HG03159 (cell line): ENCODE measurements at regions not wholly inside any gene's neighbourhood (a gene's known extent, or its start where the extent isn't known, plus 50 kb on each side); places are given as distances from the start of the nearest gene placed in this dataset.

ENCODE experiments used
- ATAC-seq: cut with Tn5 transposase; IDR thresholded peaks from one replicate; pipeline ENCODE4 v1.9.1; 2021; ENCODE audit warnings: mild to moderate bottlenecking, moderate library complexity; ENCODE audit not compliant: unreplicated experiment

- ATAC-seq: no peak
Measured at GRCh38 chr4:14581741-14582140, 420.5 kb upstream of the CPEB2 start.

- no peak for ATAC-seq
Measured at GRCh38 chr4:14582677-14583076, 419.6 kb upstream of the CPEB2 start.

GRCh38 chr4:14583331-14583730 lies 418.9 kb upstream of the CPEB2 start:
- no peak for ATAC-seq

GRCh38 chr4:14583752-14584151 lies 418.5 kb upstream of the CPEB2 start:
- no peak for ATAC-seq

GRCh38 chr4:14592950-14593349 lies 409.3 kb upstream of the CPEB2 start:
- ATAC-seq: no peak

- no peak for ATAC-seq
Measured at GRCh38 chr4:14596028-14596427, 406.3 kb upstream of the CPEB2 start.

- ATAC-seq: no peak
Measured at GRCh38 chr4:14596437-14596836, 405.8 kb upstream of the CPEB2 start.

GRCh38 chr4:14596904-14597303 lies 405.4 kb upstream of the CPEB2 start:
- ATAC-seq: no peak

GRCh38 chr4:14602206-14602605 lies 400.1 kb upstream of the CPEB2 start:
- ATAC-seq: no peak

- ATAC-seq: no peak
Measured at GRCh38 chr4:14607001-14607400, 395.3 kb upstream of the CPEB2 start.

- ATAC-seq: no peak
Measured at GRCh38 chr4:14607578-14607977, 394.7 kb upstream of the CPEB2 start.

GRCh38 chr4:14608630-14609029 lies 393.7 kb upstream of the CPEB2 start:
- no peak for ATAC-seq

- no peak for ATAC-seq
Measured at GRCh38 chr4:14614840-14615239, 387.4 kb upstream of the CPEB2 start.

- ATAC-seq: no peak
Measured at GRCh38 chr4:14615671-14616070, 386.6 kb upstream of the CPEB2 start.

- ATAC-seq: no peak
Measured at GRCh38 chr4:14620567-14621141, 381.6 kb upstream of the CPEB2 start.

- ATAC-seq: no peak
Measured at GRCh38 chr4:14621731-14622463, 380.4 kb upstream of the CPEB2 start.

GRCh38 chr4:14627038-14627437 lies 375.2 kb upstream of the CPEB2 start:
- ATAC-seq: no peak

GRCh38 chr4:14631806-14632440 lies 370.4 kb upstream of the CPEB2 start:
- ATAC-seq: no peak

GRCh38 chr4:14636563-14636962 lies 365.7 kb upstream of the CPEB2 start:
- ATAC-seq: no peak

- no peak for ATAC-seq
Measured at GRCh38 chr4:14640476-14640875, 361.8 kb upstream of the CPEB2 start.

GRCh38 chr4:14641871-14642270 lies 360.4 kb upstream of the CPEB2 start:
- no peak for ATAC-seq

- ATAC-seq: no peak
Measured at GRCh38 chr4:14644580-14645282, 357.6 kb upstream of the CPEB2 start.
